H9 (cell line): ENCODE measurements at regions not wholly inside any gene's neighbourhood (a gene's known extent, or its start where the extent isn't known, plus 50 kb on each side); places are given as distances from the start of the nearest gene placed in this dataset.
A peak's percentile ranks its signal among the peaks of the same experiment; 100 is the strongest.

Source experiments
- DNase-seq: peaks from one replicate; pipeline ENCODE4 v3.0.0-alpha.2; 2017
- H2AFZ ChIP-seq: one replicate; pipeline ENCODE4 v1.6.1; 2013; ENCODE audit warnings: mild to moderate bottlenecking, low read length, control low read depth, moderate library complexity
- H2AK5ac ChIP-seq: 2 replicates; pipeline ENCODE4 v1.6.1; 2013; ENCODE audit warnings: low read length, control low read depth, mixed read lengths; ENCODE audit not compliant: insufficient read length
- H2BK120ac ChIP-seq: one replicate; pipeline ENCODE4 v1.6.1; 2013; ENCODE audit warnings: low read depth, mild to moderate bottlenecking, low read length, control low read depth, inconsistent platforms; ENCODE audit not compliant: poor library complexity, severe bottlenecking
- H2BK12ac ChIP-seq: 2 replicates; pipeline ENCODE4 v1.6.1; 2013; ENCODE audit warnings: low read length, control low read depth, mixed read lengths, low read depth; ENCODE audit not compliant: insufficient read length
- H2BK15ac ChIP-seq: 2 replicates; pipeline ENCODE4 v1.6.1; 2013; ENCODE audit warnings: low read depth, low read length, control low read depth
- H2BK20ac ChIP-seq: one replicate; pipeline ENCODE4 v1.6.1; 2013; ENCODE audit warnings: low read depth, mild to moderate bottlenecking, low read length, control low read depth, inconsistent platforms; ENCODE audit not compliant: poor library complexity, severe bottlenecking
- H2BK5ac ChIP-seq: 2 replicates; pipeline ENCODE4 v1.6.1; 2013; ENCODE audit warnings: low read length, control low read depth, mixed read lengths; ENCODE audit not compliant: insufficient read length
- H3K14ac ChIP-seq: 2 replicates; pipeline ENCODE4 v1.6.1; 2013; ENCODE audit warnings: low read length, control low read depth; ENCODE audit not compliant: insufficient read depth
- H3K18ac ChIP-seq: 2 replicates; pipeline ENCODE4 v1.6.1; 2013; ENCODE audit warnings: low read depth, mild to moderate bottlenecking, mixed read lengths, low read length, control low read depth; ENCODE audit not compliant: insufficient read length
- H3K23ac ChIP-seq: 2 replicates; pipeline ENCODE4 v1.6.1; 2013; ENCODE audit warnings: low read length, control low read depth, mixed read lengths, low read depth; ENCODE audit not compliant: insufficient read length
- H3K23me2 ChIP-seq: 2 replicates; pipeline ENCODE4 v1.6.1; 2013; ENCODE audit warnings: low read depth, mild to moderate bottlenecking, mixed read lengths, low read length, control low read depth; ENCODE audit not compliant: insufficient read length, poor library complexity, severe bottlenecking
- H3K27ac ChIP-seq: 2 replicates; pipeline ENCODE4 v1.5.1; 2013; ENCODE audit warnings: low read length, control low read depth, mixed read lengths, low read depth; ENCODE audit not compliant: insufficient read length
- H3K27me3 ChIP-seq: 2 replicates; pipeline ENCODE4 v1.6.1; 2013; ENCODE audit warnings: low read length, control low read depth, inconsistent platforms; ENCODE audit not compliant: insufficient read depth
- H3K4ac ChIP-seq: 2 replicates; pipeline ENCODE4 v1.6.1; 2013; ENCODE audit warnings: low read depth, mild to moderate bottlenecking, control low read depth, inconsistent platforms, low read length, moderate library complexity
- H3K4me1 ChIP-seq: 2 replicates; pipeline ENCODE4 v1.6.1; 2013; ENCODE audit warnings: low read length, control low read depth, inconsistent platforms; ENCODE audit not compliant: insufficient read depth
- H3K4me2 ChIP-seq: 2 replicates; pipeline ENCODE4 v1.6.1; 2013; ENCODE audit warnings: low read length, control low read depth, mixed read lengths; ENCODE audit not compliant: insufficient read length, insufficient read depth
- H3K56ac ChIP-seq: 2 replicates; pipeline ENCODE4 v1.6.1; 2013; ENCODE audit warnings: low read depth, mild to moderate bottlenecking, mixed read lengths, low read length, control low read depth; ENCODE audit not compliant: insufficient read length
- H3K79me1 ChIP-seq: 2 replicates; pipeline ENCODE4 v1.6.1; 2013; ENCODE audit warnings: low read depth, mild to moderate bottlenecking, moderate library complexity, low read length, control low read depth, inconsistent platforms; ENCODE audit not compliant: insufficient read depth, poor library complexity, severe bottlenecking
- H3K79me2 ChIP-seq: 2 replicates; pipeline ENCODE4 v1.6.1; 2013; ENCODE audit warnings: low read length, control low read depth, inconsistent platforms; ENCODE audit not compliant: insufficient read depth
- H3K9ac ChIP-seq: 2 replicates; pipeline ENCODE4 v1.6.1; 2013; ENCODE audit warnings: low read length, control low read depth, mixed read lengths; ENCODE audit not compliant: insufficient read length; ENCODE audit errors: extremely low read depth
- H3K9me3 ChIP-seq: one replicate; pipeline ENCODE4 v1.6.1; 2013; ENCODE audit warnings: low read depth, low read length, inconsistent platforms; ENCODE audit not compliant: control insufficient read depth
- H3T11ph ChIP-seq: one replicate; pipeline ENCODE4 v1.6.1; 2013; ENCODE audit warnings: mild to moderate bottlenecking, low read length, control low read depth, inconsistent platforms
- H4K20me1 ChIP-seq: one replicate; pipeline ENCODE4 v1.6.1; 2013; ENCODE audit not compliant: control insufficient read depth, insufficient read length, insufficient read depth
- H4K5ac ChIP-seq: 2 replicates; pipeline ENCODE4 v1.6.1; 2013; ENCODE audit warnings: low read depth, mild to moderate bottlenecking, mixed read lengths, low read length, control low read depth; ENCODE audit not compliant: insufficient read length
- H4K8ac ChIP-seq: replicated peaks from 2 replicates; pipeline ENCODE4 v1.6.1; 2013; ENCODE audit warnings: low read length, control low read depth, mixed read lengths, low read depth; ENCODE audit not compliant: insufficient read length
- H4K91ac ChIP-seq: 2 replicates; pipeline ENCODE4 v1.6.1; 2013; ENCODE audit warnings: low read depth, mild to moderate bottlenecking, moderate library complexity, mixed read lengths, low read length, control low read depth; ENCODE audit not compliant: insufficient read length
- H3K27ac Mint-ChIP-seq, 3 experiments: 2 replicates in 2 of 3; 3 replicates in 1 of 3; pipeline ENCODE4 v1.8.0; 2020 to 2021; ENCODE audit warnings: mixed read lengths in 3 of 3, mild to moderate bottlenecking in 1 of 3, moderate library complexity in 1 of 3
- H3K27me3 Mint-ChIP-seq: 2 replicates; pipeline ENCODE4 v1.8.0; 2021; ENCODE audit warnings: low read depth, mild to moderate bottlenecking, moderate library complexity, mixed read lengths
- H3K36me3 Mint-ChIP-seq, 3 experiments: 2 replicates in 2 of 3; 3 replicates in 1 of 3; pipeline ENCODE4 v1.8.0; 2020 to 2021; ENCODE audit warnings: low read depth in 3 of 3, mixed read lengths in 3 of 3; ENCODE audit not compliant: insufficient read depth in 1 of 3
- H3K4me1 Mint-ChIP-seq, 2 experiments: 2 replicates each; pipeline ENCODE4 v1.8.0; 2020; ENCODE audit warnings: mixed read lengths in 2 of 2
- H3K4me3 Mint-ChIP-seq, 2 experiments: 2 replicates in 1 of 2; 3 replicates in 1 of 2; pipeline ENCODE4 v1.8.0; 2020 to 2021; ENCODE audit warnings: mild to moderate bottlenecking in 2 of 2, mixed read lengths in 2 of 2, moderate library complexity in 1 of 2
- H3K9me3 Mint-ChIP-seq, 2 experiments: 2 replicates in 1 of 2; 3 replicates in 1 of 2; pipeline ENCODE4 v1.8.0; 2020; ENCODE audit warnings: mild to moderate bottlenecking in 2 of 2, mixed read lengths in 2 of 2, moderate library complexity in 1 of 2
- WGBS: extraction: QIAGEN DNeasy Blood & Tissue Kit; methylation state at CpG from one replicate; pipeline ENCODE4 v1.1.7; 2013; ENCODE audit warnings: missing lambda C conversion rate, low lambda C conversion rate, mixed read lengths; ENCODE audit not compliant: insufficient read length; ENCODE audit errors: extremely low coverage; 5-methylcytosine and 5-hydroxymethylcytosine counted together
- TF ChIP-seq, protein P1 (sequence below): fragments of 200-600 bp; sonication (generic); conservative IDR thresholded peaks from 3 replicates; pipeline ENCODE4 v1.8.0; 2021; ENCODE audit warnings: antibody characterized with exemption, mild to moderate bottlenecking

DNA sequence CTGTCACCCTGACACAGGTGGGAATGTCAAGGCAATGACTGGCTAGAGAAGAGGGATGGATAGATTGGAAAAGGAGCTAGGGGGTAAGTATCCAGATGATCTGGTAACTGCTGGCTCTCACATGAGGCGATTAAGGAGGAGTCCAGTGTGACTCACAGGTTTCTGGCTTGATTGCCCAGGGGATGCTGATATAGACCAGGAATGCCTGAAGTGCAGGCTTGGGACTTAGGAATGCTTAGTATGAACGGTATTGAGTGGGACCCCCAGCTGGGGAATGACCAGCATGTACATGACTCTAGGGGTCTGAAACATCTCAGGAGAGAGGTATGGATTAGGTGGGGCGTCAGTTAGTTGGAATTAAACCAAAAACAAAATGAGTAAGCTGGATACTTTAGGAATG, 65.8 kb upstream of the PRPS1 start:
- Histone ChIP-seq H4K91ac (peak overlapping the region; percentile 88), H3K79me2 (no peaks in the 10 kb centered on the region), H2BK12ac (peak overlapping the region; percentile 86), H3K4me2 (peak overlapping the region; percentile 18), H3K9me3 (no peaks in the 10 kb centered on the region), H2BK15ac (no peak overlapping the region), H3T11ph (no peak overlapping the region), H3K14ac (no peak overlapping the region), H3K23me2 (no peaks in the 10 kb centered on the region), H3K4ac (peak overlapping the region; percentile 47; the same call in 1 of the 2 replicates), H4K20me1 (no peaks in the 10 kb centered on the region), H3K27me3 (no peaks in the 10 kb centered on the region), H3K9ac (no peak overlapping the region), H4K5ac (no peak overlapping the region), H2AK5ac (peak overlapping the region; percentile 97), H2BK120ac (no peak overlapping the region), H3K56ac (peak overlapping the region; percentile 95), H2BK20ac (no peak overlapping the region), H3K27ac (peak overlapping the region; percentile 95), H2AFZ (no peak overlapping the region), H2BK5ac (peak overlapping the region; percentile 69), H3K79me1 (no peaks in the 10 kb centered on the region), H3K23ac (no peak overlapping the region), H4K8ac (no peak overlapping the region), H3K4me1 (peaks cover 39% of the 10 kb centered on the region), H3K18ac (no peak overlapping the region)
- DNase-seq, result no peak
- Mint-ChIP-seq H3K36me3 (peaks cover 0 to 4% (median 0%) of the 10 kb centered on the region in 3 experiments; a peak in 2 of 7 replicates), H3K4me1 (peaks cover 54 to 66% of the 10 kb centered on the region in 2 experiments), H3K9me3 (peaks cover 0 to 40% of the 10 kb centered on the region in 2 experiments; a peak in 2 of 5 replicates), H3K27me3 (no peaks in the 10 kb centered on the region), H3K4me3 (peak overlapping the region in 1 of 2 experiments; percentile 30; a peak in 3 of 5 replicates), H3K27ac (peak overlapping the region in 2 of 3 experiments; percentile 97 to 99; a peak in 4 of 7 replicates)
- WGBS, result no CpG with 5 or more reads among the region's 3 CpGs
- TF ChIP-seq, protein P1, sequence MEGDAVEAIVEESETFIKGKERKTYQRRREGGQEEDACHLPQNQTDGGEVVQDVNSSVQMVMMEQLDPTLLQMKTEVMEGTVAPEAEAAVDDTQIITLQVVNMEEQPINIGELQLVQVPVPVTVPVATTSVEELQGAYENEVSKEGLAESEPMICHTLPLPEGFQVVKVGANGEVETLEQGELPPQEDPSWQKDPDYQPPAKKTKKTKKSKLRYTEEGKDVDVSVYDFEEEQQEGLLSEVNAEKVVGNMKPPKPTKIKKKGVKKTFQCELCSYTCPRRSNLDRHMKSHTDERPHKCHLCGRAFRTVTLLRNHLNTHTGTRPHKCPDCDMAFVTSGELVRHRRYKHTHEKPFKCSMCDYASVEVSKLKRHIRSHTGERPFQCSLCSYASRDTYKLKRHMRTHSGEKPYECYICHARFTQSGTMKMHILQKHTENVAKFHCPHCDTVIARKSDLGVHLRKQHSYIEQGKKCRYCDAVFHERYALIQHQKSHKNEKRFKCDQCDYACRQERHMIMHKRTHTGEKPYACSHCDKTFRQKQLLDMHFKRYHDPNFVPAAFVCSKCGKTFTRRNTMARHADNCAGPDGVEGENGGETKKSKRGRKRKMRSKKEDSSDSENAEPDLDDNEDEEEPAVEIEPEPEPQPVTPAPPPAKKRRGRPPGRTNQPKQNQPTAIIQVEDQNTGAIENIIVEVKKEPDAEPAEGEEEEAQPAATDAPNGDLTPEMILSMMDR, result no peak
